Lung microvascular endothelial cell (primary cell): ENCODE measurements at regions not wholly inside any gene's neighbourhood (a gene's known extent, or its start where the extent isn't known, plus 50 kb on each side); places are given as distances from the start of the nearest gene placed in this dataset.

ENCODE experiments used
- DNase-seq, 2 donors: peaks; one replicate each; pipeline versions ENCODE4 v3.0.0 to v3.0.0-alpha.2; 2010; ENCODE audit warnings: low read depth in 2 of 2

DNA sequence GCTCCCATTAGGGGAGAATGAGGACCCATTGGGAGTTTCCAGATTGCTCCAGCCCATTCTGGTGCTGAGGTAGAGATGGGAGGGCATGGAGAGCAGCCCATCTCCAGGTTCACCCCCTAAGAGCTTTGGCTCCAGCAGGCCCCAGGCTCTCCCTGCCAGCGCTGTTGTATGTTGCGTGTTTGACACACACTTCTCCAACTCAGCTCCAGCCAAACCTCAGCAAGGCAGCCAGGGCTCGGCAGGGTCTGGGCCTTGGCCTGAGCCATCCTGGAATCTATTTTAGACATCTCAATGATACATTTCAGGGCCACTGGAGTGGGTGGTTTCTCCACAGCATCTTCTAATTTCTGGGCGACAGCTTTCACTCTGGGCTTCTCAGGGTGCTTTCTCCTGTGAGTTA lies 117.0 kb downstream of the NAV1 start:
- DNase-seq, result no peak

- no peak for DNase-seq
These were observed 117.5 kb downstream of the NAV1 start for GRCh38 chr1:201656311-201657032.

DNA sequence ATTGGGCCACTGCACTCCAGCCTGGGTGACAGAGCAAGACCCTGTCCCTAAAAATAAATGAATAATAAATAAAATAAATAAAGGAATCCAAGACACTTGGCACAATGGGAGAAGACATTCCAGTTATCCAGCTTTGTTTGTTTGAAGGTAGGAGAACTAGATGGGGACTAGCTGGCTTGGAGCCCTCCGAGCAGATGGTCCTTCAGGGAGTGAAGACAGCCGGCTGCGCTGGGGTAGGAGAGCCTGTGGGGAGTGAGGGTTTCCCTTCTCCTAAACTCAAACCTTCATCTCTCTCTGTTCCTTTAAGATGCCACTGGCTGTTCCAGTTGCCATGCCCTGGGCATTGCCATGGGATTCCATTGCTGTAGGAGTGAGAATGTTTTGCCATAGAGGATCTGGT lies 120.6 kb downstream of the NAV1 start:
- DNase-seq, result no peak

DNA sequence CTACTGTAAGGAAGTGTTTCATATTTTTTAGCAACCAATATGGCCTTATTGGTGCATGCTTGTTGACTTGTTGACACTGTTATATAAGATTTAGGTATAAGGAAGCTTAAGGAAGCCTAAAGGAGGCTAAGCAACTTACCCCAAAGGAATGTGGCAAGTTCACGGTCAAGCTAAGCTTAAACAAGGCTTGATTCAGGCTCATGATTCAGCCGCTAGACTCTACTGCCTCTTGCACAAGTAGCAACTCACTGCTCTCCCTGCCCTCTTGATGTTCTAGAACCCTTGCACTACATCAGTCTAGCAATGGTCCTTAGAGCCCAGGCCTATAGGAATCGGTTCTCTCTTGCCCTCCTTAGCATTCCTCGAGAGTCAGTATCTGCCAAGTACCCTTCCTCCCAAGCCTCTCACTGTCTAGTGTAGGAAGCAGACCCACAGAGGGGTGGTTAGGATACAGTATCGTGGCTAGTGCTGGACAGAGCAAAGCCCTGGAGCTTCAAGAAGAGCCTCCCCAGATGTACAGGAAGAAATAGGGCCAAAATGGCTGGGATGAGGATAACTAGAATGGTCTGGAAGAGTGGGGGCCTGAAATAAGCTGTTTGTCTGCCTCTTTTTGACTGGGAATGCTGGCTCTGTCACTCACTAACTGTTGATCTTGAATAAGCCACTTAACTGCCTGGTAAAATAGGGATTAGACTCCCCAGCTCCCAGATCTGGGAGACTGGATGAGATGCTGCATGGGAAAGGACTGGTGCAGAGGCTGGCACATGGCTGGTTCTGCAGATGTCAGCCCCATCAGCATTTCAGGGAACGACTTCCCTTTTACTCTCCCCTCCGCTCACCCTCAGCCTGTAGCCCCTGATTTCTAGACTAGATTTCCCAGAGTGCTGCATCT lies 122.2 kb downstream of the NAV1 start:
- DNase-seq, result no peak

DNA sequence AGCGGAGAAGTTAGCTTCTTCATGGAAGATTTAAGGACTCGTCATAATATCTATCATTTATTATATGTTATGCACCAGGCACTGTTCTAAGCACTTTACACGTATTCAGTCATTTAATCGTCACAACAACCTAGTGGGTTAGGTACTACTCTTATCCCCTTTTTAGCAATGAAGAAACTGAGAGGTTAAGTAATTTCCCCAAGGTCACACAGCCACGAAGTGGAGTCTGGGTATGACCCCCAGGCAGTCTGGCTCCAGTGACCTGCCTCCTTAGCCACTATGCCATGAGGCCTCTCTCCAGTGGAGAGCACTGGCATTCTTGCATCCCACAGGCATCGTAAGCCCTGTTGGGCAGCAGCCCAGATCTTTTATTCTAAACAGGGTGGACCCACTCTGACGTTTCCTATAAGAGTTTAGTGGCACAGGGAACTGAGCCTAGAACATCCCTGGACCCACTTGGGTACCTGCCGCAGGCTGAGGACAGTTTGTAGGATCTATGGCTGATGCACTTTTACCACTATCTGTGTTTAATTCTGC lies 123.0 kb downstream of the NAV1 start:
- no peak for DNase-seq

DNA sequence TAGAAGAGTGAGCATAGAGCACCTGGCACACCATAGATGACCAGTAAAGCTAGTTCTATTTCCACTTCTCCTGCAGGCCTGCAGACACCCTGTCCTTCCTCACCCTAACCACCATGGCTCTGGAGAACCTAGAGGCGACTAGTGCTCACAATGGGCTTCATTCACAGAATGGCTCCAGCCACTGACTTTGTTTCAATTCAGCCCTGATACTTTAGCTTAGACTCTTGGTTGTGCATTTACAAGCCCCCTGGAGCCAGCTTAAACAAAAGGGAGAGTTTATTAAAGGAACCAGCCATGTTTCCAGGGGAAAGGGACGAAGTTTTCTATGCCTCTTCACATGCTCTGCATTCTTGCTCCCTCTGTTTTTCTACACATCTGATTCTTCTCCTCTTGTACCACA lies 123.7 kb downstream of the NAV1 start:
- DNase-seq, result no peak

DNA sequence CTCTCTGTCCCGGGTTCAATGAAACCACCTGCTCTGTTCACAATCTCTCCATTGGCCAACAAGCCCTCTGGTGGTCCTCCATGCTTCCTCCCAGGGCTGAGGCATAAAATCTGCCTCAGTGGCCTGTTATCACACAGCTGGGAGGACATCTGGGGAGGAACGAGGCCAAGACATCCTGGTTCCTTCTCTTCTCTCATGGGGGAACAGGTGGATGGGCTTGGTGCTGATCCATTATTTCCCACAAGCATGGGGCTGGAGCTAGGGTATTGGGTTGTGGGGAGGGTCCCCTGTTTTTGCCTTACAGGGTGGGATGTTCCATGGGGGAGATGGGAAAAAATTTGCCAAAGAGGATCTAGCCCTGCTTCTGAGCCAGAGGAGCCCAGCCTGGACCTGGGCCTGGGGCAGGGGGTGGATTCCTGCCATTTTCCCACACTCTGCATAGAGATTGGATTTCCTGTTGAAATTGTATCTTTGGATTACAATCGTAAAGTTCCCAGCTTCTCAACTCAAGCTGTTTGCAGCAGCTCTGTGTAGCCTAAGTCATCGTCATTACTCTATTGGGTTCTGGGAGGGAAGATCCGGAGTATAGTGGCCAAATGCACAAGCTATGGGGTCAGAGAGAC lies 124.7 kb downstream of the NAV1 start:
- no peak for DNase-seq

DNA sequence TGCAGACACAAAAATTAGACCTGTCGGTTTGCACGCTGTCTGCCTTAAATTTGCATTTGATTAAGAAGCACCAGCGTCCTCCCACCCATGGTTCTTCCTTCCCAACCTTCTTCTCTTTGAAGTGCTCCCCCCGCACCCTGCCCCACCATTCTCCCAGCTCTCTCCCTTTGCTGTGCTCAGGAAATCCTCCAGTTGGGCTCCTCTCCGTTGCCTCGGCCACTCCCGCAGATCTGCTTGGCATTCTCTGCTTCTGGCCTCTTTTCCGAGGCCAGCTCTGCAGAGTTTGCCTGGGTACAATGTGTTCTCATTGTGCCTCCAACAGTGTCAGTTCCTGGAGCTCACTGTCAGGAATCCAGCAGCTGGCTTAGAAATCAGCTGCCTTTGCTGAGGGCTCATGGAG lies 126.1 kb downstream of the NAV1 start:
- DNase-seq, result no peak

GRCh38 chr1:201666102-201666501 lies 127.2 kb downstream of the NAV1 start:
- DNase-seq, result no peak

DNA sequence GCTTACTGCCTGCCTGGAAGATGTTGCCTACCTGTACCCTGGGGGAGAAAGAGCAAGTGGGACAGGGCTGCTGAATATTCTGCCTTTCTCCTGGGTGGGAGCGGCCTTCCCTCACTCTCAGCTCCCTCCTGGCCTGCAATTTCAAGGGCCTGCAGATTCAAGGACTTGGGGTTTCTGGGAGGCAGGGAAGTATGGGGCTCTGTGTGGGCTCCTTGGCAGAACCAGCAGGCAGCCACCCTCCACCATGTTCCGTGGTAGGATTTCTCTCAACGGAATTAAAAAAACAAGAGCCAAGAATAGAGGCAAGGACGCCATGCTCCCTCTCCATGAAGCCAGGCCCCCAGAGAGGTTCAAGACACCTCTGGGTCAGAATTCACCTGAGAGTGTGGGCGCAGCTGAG lies 127.7 kb downstream of the NAV1 start:
- no peak for DNase-seq

DNA sequence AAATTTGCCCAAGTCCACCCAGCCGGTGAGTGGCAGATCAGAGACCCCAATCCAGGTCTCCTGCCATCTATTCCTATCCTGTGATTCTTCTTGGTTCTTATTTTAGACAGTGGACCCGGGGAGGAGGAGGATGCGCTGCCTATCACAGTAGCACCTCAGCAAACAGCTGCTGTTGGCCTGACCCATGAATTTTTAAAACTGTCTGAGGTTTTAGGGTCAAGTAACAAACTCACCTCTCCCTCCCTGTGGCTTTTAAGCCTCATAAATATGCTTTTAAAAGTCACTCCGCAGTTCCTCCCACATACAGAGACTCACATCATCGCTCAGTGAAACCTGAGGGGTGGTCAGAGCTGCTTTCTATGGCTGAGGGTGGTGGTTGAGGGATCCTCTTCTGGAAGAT lies 128.6 kb downstream of the NAV1 start:
- no peak for DNase-seq

- DNase-seq, result no peak
These were observed 131.6 kb downstream of the NAV1 start for GRCh38 chr1:201670517-201670916.

DNA sequence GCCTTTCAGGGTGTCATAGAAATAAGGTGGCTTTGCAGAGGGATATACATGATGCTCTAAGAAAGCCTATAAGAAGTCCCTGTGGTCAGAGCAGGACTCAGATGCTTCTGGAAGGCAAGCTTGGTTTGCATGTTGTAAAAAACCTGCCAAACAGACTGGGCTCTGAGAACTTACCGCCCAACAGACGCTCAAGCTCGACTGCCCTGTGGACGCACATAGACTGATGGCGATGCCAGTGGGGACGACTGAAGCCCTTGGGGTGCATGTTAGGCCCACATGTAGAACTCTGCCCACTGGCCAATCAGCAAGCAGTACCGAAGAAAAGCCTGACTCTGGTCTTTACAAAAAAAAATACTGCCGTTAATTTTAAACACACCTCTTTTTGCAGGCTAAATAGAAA lies 133.8 kb downstream of the NAV1 start:
- no peak for DNase-seq

- no peak for DNase-seq
These were observed 134.2 kb downstream of the NAV1 start for GRCh38 chr1:201673093-201673492.

GRCh38 chr1:201673915-201674314 lies 135.0 kb downstream of the NAV1 start:
- DNase-seq, result no peak

DNA sequence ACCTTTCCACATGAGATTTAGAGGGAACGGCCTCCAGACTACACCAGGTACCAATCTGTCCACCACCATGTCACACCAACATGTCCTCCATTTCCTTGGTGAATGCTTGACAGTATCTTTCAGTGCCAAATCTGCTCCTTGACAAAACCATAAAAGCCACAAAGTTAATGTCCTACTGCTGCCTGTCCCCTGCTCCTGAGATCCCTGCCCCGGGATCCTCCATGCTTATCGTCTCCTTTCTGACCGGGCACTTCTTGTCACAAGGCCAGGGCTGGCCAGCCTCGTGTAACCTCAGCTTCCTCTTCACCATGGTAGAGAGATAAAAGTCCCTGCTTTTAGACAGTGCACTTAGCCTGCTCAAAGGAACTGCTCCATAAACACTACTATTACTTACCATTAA lies 136.2 kb downstream of the NAV1 start:
- DNase-seq, result peak; percentile 9 to 34

DNA sequence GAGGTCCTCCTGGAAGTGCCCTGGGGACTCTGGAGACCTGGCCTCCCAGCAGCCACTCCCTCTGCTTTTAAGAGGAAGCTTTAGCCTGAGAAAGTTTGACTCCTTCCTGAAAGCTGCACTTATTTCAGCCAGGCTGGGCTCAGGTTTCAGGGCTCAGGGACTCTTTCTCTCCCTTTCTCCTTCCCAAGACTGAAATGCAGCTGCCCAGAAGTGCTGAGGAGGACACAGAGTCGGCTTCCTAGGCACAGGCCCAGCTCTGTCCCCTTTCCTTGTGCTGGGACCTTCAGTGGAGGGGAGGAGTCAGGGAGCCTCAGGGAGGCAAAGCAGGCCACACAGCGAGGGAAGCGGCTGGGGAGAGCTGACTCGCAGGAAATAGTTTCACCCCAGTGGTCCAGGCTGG lies 137.3 kb downstream of the NAV1 start:
- DNase-seq, result peak in 1 of 2 donors; percentile 40

DNA sequence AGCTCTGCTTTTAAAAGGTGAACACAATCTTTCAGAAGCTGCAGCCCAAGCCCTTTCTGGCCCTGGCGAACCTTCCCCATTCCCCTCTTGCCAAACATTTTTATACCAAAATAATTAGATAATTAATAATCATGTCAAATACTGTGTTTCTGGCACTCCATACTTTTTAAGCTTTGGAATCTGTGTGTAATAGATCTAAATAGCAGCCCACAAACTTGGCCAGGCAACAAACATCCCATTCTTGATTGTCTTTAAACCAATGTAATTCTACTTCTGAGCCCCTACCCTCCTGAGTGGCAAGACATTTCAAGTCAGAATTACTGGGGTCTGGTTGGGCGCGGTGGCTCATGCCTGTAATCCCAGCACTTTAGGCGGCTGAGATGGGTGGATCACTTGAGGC lies 137.7 kb downstream of the NAV1 start:
- DNase-seq, result no peak

- no peak for DNase-seq
These were observed 139.6 kb downstream of the NAV1 start for GRCh38 chr1:201678264-201679101.

- DNase-seq, result no peak
These were observed 142.4 kb downstream of the NAV1 start for GRCh38 chr1:201681375-201681774.

DNA sequence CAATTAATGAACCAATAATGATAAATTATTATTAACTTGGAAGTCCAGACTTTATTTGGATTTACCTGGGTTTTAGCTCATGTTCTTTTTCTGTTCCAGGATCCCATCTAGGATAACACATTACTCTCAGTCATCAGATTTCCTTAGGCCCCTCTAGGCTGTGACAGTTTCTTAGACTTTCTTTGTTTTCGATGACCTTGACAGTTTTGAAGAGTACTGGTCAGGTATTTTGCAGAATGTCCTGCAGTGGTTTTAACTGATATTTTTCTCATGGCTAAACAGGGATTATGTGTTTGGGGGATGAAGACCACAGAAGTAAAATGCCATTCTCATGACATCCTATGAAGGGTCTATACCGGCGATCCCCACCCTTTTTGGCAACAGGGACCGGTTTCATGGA lies 144.0 kb downstream of the NAV1 start:
- DNase-seq, result no peak
